ENCODE measurements at regions not wholly inside any gene's neighbourhood (a gene's known extent, or its start where the extent isn't known, plus 50 kb on each side); places are given as distances from the start of the nearest gene placed in this dataset.
"Not testable (repeated sequence)": the region's sequence is repeated elsewhere in the genome, so short reads cannot be mapped to it uniquely, and the experiment has no call there.

GRCh38 chr11:37248145-37248544, 650.1 kb upstream of the RAG2 start:
- no peak for DNase-seq

- DNase-seq = not testable (repeated sequence)
Observed at GRCh38 chr11:37246092-37246491, 648.1 kb upstream of the RAG2 start.

- no peak for DNase-seq
Observed at GRCh38 chr11:37230865-37231264, 632.8 kb upstream of the RAG2 start.

- no peak for DNase-seq
Observed at GRCh38 chr11:37223962-37224361, 625.9 kb upstream of the RAG2 start.

GRCh38 chr11:37203006-37203405, 605.0 kb upstream of the RAG2 start:
- no peak for DNase-seq

GRCh38 chr11:37199082-37199481, 601.0 kb upstream of the RAG2 start:
- DNase-seq = no peak

GRCh38 chr11:37184326-37184725, 586.3 kb upstream of the RAG2 start:
- DNase-seq = no peak

- no peak for DNase-seq
Observed at GRCh38 chr11:37182031-37182430, 584.0 kb upstream of the RAG2 start.

GRCh38 chr11:37177721-37178120, 579.7 kb upstream of the RAG2 start:
- DNase-seq = no peak

- no peak for DNase-seq
Observed at GRCh38 chr11:37171451-37171850, 573.4 kb upstream of the RAG2 start.

- no peak for DNase-seq
Observed at GRCh38 chr11:37170311-37170710, 572.3 kb upstream of the RAG2 start.

GRCh38 chr11:37145434-37145833, 547.4 kb upstream of the RAG2 start:
- not testable (repeated sequence) for DNase-seq

- DNase-seq = no peak
Observed at GRCh38 chr11:37142591-37142990, 544.6 kb upstream of the RAG2 start.

GRCh38 chr11:37141707-37142106, 543.7 kb upstream of the RAG2 start:
- no peak for DNase-seq

GRCh38 chr11:37135606-37136005, 537.6 kb upstream of the RAG2 start:
- not testable (repeated sequence) for DNase-seq

- DNase-seq = no peak
Observed at GRCh38 chr11:37134637-37135036, 536.6 kb upstream of the RAG2 start.

GRCh38 chr11:37124384-37124783, 526.3 kb upstream of the RAG2 start:
- DNase-seq = no peak

GRCh38 chr11:37115963-37116362, 517.9 kb upstream of the RAG2 start:
- DNase-seq = no peak

- no peak for DNase-seq
Observed at GRCh38 chr11:37110385-37110784, 512.3 kb upstream of the RAG2 start.

- DNase-seq = no peak
Observed at GRCh38 chr11:37109286-37109585, 511.2 kb upstream of the RAG2 start.

- no peak for DNase-seq
Observed at GRCh38 chr11:37108436-37109285, 510.6 kb upstream of the RAG2 start.

- no peak for DNase-seq
Observed at GRCh38 chr11:37107831-37108230, 509.8 kb upstream of the RAG2 start.

- DNase-seq = no peak
Observed at GRCh38 chr11:37107415-37107814, 509.4 kb upstream of the RAG2 start.

GRCh38 chr11:37105427-37105826, 507.4 kb upstream of the RAG2 start:
- no peak for DNase-seq

GRCh38 chr11:37104380-37104779, 506.3 kb upstream of the RAG2 start:
- no peak for DNase-seq
